GM13976 (cell line): ENCODE measurements at regions not wholly inside any gene's neighbourhood (a gene's known extent, or its start where the extent isn't known, plus 50 kb on each side); places are given as distances from the start of the nearest gene placed in this dataset.

Source experiments
- DNase-seq: peaks from one replicate; pipeline ENCODE4 v3.0.0; 2012; ENCODE audit warnings: low spot score
- CTCF ChIP-seq: IDR thresholded peaks from 2 replicates; pipeline ENCODE4 v1.5.1; 2012; ENCODE audit warnings: borderline replicate concordance, mild to moderate bottlenecking; ENCODE audit not compliant: insufficient read depth; ENCODE audit errors: extremely low read depth, missing control alignments, control extremely low read depth
- in situ Hi-C: fragments of 300-500 bp; cut with MboI; formaldehyde crosslinking; loops from one replicate; pipeline ENCODE4 v1.12.0; 2022; ENCODE audit warnings: low sequenced_read_pairs, mixed read lengths, inconsistent platforms; ENCODE audit not compliant: unreplicated experiment

GRCh38 chr7:106592282-106593027 is 68.5 kb downstream of the CCDC71L start:
- no peak for DNase-seq
- in situ Hi-C loops, result no loop called here
- no peak for TF ChIP-seq CTCF

- no peak for DNase-seq
- in situ Hi-C loops, result no loop called here
- no peak for TF ChIP-seq CTCF
Measured at GRCh38 chr7:106591146-106591545, 69.8 kb downstream of the CCDC71L start.

- no peak for DNase-seq
- in situ Hi-C loops, result no loop called here
- no peak for TF ChIP-seq CTCF
Measured at GRCh38 chr7:106590209-106590816, 70.6 kb downstream of the CCDC71L start.

GRCh38 chr7:106589198-106589879 is 71.6 kb downstream of the CCDC71L start:
- in situ Hi-C loops, result no loop called here
- DNase-seq, result no peak
- no peak for TF ChIP-seq CTCF

- DNase-seq, result no peak
- in situ Hi-C loops, result no loop called here
- no peak for TF ChIP-seq CTCF
Measured at GRCh38 chr7:106588422-106589197, 72.3 kb downstream of the CCDC71L start.

- in situ Hi-C loops, result no loop called here
- DNase-seq, result no peak
- no peak for TF ChIP-seq CTCF
Measured at GRCh38 chr7:106584914-106585759, 75.8 kb downstream of the CCDC71L start.
